Panc1 (cell line): ENCODE measurements at regions not wholly inside any gene's neighbourhood (a gene's known extent, or its start where the extent isn't known, plus 50 kb on each side); places are given as distances from the start of the nearest gene placed in this dataset.

Experiments
- ATAC-seq: fragments of 200-7000 bp; cut with Tn5 transposase; 2 replicates; pipeline ENCODE4 v1.9.1; 2020; ENCODE audit warnings: mild to moderate bottlenecking, moderate library complexity
- BruUV-seq: library from RNA; stranded (reverse); fragments of 400-500 nt; replicated peaks from 2 replicates; lab custom pipeline; 2021; lab: Mats Ljungman, UMichigan
- CTCF ChIA-PET: fragments of 300-600 bp; sonication (Branson Sonifier 250); formaldehyde crosslinking; loops from one replicate; lab custom pipeline; 2022; ENCODE audit warnings: antibody characterized with exemption; lab: Charles Lee
- POLR2A ChIA-PET: fragments of 300-600 bp; sonication (Branson Sonifier 250); formaldehyde crosslinking; loops from one replicate; lab custom pipeline; 2022; ENCODE audit warnings: antibody characterized with exemption; lab: Charles Lee
- DNase-seq: peaks from one replicate; pipeline ENCODE4 v3.0.0-alpha.2; 2010; ENCODE audit warnings: low read depth, low spot score
- H3K27ac ChIP-seq: 2 replicates; pipeline ENCODE4 v1.5.1; 2011; ENCODE audit warnings: mild to moderate bottlenecking, low read length, inconsistent platforms
- H3K27me3 ChIP-seq: fragments of 200-500 bp; sonication (Bioruptor generic); 2 replicates; pipeline ENCODE4 v1.6.0; 2014; ENCODE audit warnings: low read length, inconsistent platforms; ENCODE audit not compliant: control insufficient read depth, insufficient read depth
- H3K36me3 ChIP-seq: fragments of 200-500 bp; sonication (Bioruptor generic); 2 replicates; pipeline ENCODE4 v1.5.1; 2014; ENCODE audit warnings: inconsistent platforms, mild to moderate bottlenecking, low read length, moderate library complexity; ENCODE audit not compliant: control insufficient read depth, insufficient read depth
- H3K4me1 ChIP-seq: 2 replicates; pipeline ENCODE4 v1.5.1; 2011; ENCODE audit warnings: inconsistent platforms, mild to moderate bottlenecking, low read length, moderate library complexity; ENCODE audit not compliant: control insufficient read depth, insufficient read depth
- H3K4me3 ChIP-seq, 2 experiments: 2 replicates each; pipeline ENCODE4 v1.5.1; 2011 to 2012; ENCODE audit warnings: low read depth in 2 of 2, low read length in 2 of 2, mild to moderate bottlenecking in 2 of 2, inconsistent platforms in 1 of 2, moderate library complexity in 1 of 2
- H3K9me3 ChIP-seq: fragments of 200-500 bp; sonication (Bioruptor generic); 2 replicates; pipeline ENCODE4 v1.5.1; 2014; ENCODE audit warnings: low read depth, mild to moderate bottlenecking, inconsistent platforms, low read length, moderate library complexity; ENCODE audit not compliant: control insufficient read depth, insufficient read depth
- CTCF ChIP-seq: fragments of 450-650 bp; IDR thresholded peaks from 2 replicates; pipeline ENCODE4 v1.5.1; 2017; ENCODE audit warnings: mild to moderate bottlenecking
- POLR2AphosphoS5 ChIP-seq: IDR thresholded peaks from 2 replicates; pipeline ENCODE4 v1.6.1; 2012; ENCODE audit warnings: mild to moderate bottlenecking, low read depth, low read length, moderate library complexity
- REST ChIP-seq, 2 experiments: IDR thresholded peaks; 2 replicates each; pipeline ENCODE4 v1.6.1; 2011 to 2012; ENCODE audit warnings: low read depth in 2 of 2, control low read depth in 1 of 2, low read length in 1 of 2, mild to moderate bottlenecking in 1 of 2, moderate library complexity in 1 of 2; ENCODE audit not compliant: insufficient read depth in 1 of 2
- SIN3A ChIP-seq: IDR thresholded peaks from 2 replicates; pipeline ENCODE4 v1.6.1; 2012; ENCODE audit warnings: low read depth, mild to moderate bottlenecking, low read length, moderate library complexity, borderline replicate concordance; ENCODE audit not compliant: insufficient read depth
- TCF7L2 ChIP-seq: IDR thresholded peaks from 2 replicates; pipeline ENCODE4 v1.6.1; 2011; ENCODE audit warnings: mild to moderate bottlenecking, low read depth, low read length, inconsistent platforms
- in situ Hi-C: cut with HindIII; loops from 2 replicates; pipeline ENCODE4 v1.10.0; 2016; ENCODE audit warnings: low sequenced_read_pairs, low pct_unique_long_range_greater_than_20kb
- intact Hi-C: fragments of 100-400 bp; cut with micrococcal nuclease; formaldehyde crosslinking; loops from one replicate; pipeline ENCODE4 v1.10.0; 2022; ENCODE audit not compliant: unreplicated experiment

DNA sequence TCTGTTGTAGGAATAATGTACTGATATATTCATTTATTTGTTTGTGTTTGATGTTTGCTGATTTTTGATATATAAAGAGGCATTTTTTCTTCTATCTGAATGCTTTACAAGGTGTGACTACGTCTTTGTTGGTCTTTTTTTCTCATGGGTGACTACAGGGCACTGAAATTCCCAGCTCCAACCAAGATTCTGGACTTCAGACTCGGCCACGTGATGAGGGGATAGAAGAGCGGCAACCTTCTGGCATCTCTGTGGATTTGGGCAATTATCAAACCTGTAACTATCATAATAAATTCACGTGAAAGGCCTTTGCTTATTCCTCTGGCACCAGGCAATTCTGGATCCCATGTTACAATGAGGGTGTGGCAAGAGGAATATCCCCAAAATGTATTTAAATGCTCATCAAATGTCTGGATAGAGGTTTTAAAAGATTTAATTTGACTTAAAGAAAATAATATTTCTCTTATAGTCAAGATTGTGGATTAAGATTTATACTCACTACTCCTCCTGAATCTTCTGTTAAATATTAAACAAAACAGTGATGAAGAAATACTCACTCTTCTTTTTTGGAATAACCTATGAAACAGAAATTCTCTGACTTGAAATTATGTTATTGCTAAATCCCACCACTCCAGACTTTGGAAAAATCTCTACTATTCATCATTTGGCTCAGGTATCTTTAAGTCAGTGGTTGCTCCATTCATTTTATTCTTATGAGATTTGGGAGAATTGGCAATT lies 276.3 kb downstream of the GPR37 start:
- POLR2A ChIA-PET = no interaction called here
- in situ Hi-C loops = no loop called here

GRCh38 chr7:124482229-124482628 lies 283.4 kb downstream of the GPR37 start:
- no TSS peak for BruUV-seq
- intact Hi-C loops = no loop called here
- ChIA-PET CTCF (no interaction called here), POLR2A (no interaction called here)
- H3K4me1 ChIP-seq = no peaks in the 10 kb centered on the region
- H3K9me3 ChIP-seq = 0 out of 2 replicates have a peak, but pooled peaks cover 2% of the 10 kb centered on the region
- H3K27ac ChIP-seq = no peak overlapping the region
- H3K27me3 ChIP-seq = no peaks in the 10 kb centered on the region
- DNase-seq = no peak
- no peaks in the 10 kb centered on the region for H3K36me3 ChIP-seq
- H3K4me3 ChIP-seq = no peak overlapping the region
- TF ChIP-seq CTCF (no peak), SIN3A (no peak), TCF7L2 (no peak), REST (IDR thresholded peaks at IDR 0.05; ENCODE audit: insufficient read depth in 1 of 2, low read depth in 2 of 2, low read length in 1 of 2) (no peak), POLR2AphosphoS5 (no peak)
- no peak for ATAC-seq
- in situ Hi-C loops = no loop called here

More for the DNA sequence above, 276.3 kb downstream of the GPR37 start:
- DNase-seq = no peak
- H3K27ac ChIP-seq = no peak overlapping the region
- TF ChIP-seq SIN3A (no peak), POLR2AphosphoS5 (no peak), TCF7L2 (no peak), REST (IDR thresholded peaks at IDR 0.05; ENCODE audit: insufficient read depth in 1 of 2, low read depth in 2 of 2, low read length in 1 of 2) (no peak)
- H3K4me3 ChIP-seq = no peak overlapping the region
- BruUV-seq = no TSS peak
- CTCF ChIA-PET = no interaction called here
- no peaks in the 10 kb centered on the region for H3K36me3 ChIP-seq
- H3K9me3 ChIP-seq = no peaks in the 10 kb centered on the region
- intact Hi-C loops = no loop called here
- ATAC-seq = no peak
- H3K27me3 ChIP-seq = no peaks in the 10 kb centered on the region
- H3K4me1 ChIP-seq = no peaks in the 10 kb centered on the region
